ENCODE measurements at regions not wholly inside any gene's neighbourhood (a gene's known extent, or its start where the extent isn't known, plus 50 kb on each side); places are given as distances from the start of the nearest gene placed in this dataset.
"Not testable (repeated sequence)": the region's sequence is repeated elsewhere in the genome, so short reads cannot be mapped to it uniquely, and the experiment has no call there.

DNA sequence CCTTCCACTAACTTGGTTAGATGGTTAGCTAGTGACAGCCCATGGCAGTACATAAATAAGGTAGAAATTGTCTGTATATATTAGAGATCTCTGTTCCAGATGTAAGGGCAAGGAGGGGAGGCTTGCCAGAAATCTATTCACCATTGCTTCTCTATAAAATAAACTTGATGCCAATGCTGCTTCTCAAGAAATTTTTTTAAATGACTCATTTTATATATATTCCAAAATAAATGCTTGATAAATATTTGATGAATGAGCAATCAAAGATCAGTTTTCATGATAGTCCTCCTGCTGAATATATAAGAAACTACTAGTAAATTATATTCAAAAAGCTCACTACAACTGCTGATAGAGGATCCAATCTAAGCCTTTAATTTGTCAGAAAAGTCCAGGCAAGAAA, 710.6 kb upstream of the CCDC179 start:
- no peak for DNase-seq

DNA sequence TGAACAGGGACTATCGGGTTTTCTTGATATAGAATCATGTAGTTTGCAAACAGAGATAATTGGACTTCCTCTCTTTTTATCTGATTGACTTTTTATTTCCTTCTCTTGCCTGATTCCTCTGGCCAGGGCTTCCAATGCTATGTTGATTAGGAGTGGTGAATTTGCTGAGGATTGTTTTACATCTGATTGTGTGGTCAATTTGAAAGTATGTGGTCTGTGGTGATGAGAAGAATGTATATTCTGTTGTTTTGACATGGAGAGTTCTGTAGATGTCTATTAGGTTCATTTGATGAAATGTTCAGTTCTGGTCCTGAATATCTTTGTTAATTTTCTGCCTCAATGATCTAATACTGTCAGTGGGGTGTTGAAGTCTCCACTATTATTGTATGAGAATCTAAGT, 713.2 kb upstream of the CCDC179 start:
- DNase-seq = no peak

DNA sequence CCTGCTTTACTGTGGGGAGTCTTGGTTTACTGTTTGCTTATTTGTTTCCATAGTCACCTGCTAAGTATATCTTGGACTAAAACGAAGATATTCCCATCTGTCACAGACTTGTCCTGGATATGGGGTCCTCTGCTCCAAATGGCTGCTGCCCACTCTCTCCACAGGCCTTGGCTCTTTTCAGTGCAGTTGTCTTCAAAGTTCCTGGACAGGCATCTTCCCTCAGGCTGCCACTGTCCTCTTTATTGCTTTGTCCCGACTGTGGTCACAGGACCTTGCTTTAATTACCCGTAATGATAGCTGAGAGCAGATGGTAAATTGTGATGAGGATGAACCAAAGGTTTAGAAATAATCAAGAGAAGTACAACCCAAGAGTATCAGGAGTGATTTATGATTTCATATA, 713.9 kb upstream of the CCDC179 start:
- no peak for DNase-seq

DNA sequence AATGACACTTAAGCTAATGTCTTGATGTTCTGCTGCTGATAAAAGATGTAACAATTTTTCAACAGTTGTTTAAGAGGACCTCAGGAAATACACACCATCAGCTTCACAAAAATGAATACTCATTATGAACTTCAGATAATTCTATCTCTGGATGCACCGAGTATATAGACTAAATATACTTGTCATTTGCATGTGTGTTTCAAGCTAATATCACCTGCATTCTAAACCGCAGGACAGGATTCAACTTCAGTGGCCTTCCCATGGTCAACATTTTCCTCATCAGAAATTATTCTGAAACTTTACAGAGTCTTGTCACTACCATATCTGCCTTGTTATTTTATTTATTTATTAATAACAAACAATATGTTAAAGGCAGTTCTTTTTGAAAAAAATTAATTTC, 717.0 kb upstream of the CCDC179 start:
- no peak for DNase-seq

DNA sequence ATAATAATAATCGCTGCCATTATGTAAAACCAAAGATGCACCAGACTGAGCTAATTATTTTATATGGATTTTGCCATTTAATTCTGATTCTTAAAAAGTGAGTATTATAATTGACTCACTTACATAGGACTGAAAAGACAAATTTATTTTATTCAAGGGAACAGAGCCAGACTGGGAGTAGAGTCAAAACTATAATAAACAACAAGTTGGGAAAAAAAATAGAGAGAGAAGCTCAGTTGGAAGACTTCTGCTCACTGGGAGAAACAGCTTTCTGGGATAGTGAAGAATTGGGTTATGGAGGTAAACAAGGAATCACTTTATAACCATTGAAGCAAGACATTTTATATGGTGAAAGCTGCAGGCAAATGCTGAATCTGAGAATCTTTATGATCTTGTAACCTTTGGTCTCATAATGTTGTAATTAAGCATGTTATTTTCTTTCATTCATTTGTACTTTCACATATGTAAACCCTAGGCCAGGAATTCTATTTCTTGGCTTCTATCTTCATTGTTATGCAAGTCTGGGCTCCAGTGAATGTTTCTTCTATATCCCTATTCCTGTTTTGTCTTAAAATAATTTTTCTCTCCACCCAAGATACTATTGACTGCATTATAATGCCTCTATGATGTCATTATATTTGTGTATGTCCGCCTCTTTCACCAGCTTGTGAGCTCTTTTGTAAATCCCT, 725.3 kb upstream of the CCDC179 start:
- no peak for DNase-seq

DNA sequence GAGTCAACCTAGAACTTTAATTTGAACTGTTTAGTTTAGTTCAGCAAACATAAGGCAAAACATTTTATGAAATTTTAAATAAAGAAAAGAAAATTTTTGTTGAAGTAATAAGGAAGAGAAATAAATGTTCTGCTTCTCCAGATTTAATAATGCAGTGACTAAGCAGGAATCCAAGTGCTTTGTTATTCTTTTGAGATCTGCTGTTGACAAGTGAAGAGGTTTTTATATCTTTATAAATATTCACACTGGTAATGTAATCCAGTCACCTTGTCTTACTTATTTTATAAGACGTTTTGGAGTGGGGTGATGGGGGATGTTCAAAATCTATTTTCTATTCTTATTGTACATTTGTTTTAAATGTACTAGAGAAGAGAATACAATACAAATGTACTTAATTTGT, 725.9 kb upstream of the CCDC179 start:
- DNase-seq = no peak

DNA sequence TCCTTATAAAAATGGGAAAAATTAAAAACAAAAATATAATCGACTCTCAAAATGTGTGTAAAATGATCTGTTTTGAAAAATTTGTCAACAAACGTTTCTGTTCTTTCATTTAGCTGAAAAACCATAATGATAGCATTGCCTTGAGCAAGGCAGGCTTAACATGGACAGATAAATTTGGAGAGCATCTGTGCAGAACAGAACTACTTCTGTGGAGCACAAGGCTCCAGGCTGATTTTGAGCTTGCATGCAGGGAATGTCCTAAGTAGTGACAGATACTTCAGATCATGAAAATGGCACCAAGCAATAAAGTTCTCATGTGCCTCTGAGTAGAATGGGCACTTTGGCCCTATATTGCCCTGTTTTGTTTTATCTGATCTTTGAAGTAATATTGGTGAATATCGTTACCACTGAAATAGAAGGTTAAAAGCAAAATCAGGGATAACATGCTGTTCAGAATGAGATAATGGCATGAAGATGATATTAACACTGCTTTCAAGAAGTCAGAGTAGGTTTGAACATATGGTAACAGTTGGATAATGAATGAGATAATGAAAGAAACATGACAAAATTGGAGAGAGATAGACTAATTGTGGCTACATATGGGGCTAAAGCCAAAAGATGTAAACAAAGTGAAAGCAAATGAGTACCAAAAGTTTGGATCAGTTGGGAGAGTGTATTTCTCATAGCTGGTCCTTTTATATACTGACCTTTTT, 730.5 kb upstream of the CCDC179 start:
- no peak for DNase-seq

DNA sequence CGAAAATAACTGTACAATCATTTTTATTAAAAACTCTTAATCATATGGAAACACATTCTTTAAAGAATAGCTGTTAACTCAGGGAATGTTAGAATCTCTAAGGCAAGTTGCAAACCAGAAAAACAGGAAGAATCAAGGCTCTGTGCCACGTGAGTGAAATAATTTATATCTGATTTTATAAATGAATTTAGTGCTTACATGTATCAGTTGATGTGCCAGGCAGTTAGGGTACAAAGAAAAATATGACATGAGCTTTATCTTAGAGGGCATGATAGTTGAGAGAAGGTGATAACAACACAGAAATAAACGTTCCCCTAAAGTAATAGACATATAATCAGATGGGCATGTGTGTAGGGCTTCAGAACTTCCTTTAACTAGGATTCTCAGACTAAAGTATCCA, 734.5 kb upstream of the CCDC179 start:
- no peak for DNase-seq

DNA sequence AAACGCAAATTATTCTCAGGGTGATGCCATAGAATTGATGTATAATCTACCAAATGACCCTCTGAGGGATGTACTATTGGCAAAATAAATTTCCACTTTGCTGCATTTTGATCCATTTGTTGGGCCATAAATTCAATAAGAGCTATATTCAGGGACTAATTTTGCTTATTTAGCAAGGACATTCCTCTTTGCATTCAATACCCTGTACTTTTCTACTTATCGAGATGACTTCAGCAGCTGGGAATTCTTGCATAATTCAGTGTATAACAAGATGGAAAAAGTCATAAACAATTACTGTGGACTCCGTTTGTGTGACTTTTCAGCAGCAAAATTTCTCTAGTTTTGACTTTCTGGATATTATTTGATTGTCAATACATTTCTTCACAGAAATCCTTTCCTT, 744.7 kb upstream of the CCDC179 start:
- no peak for DNase-seq

DNA sequence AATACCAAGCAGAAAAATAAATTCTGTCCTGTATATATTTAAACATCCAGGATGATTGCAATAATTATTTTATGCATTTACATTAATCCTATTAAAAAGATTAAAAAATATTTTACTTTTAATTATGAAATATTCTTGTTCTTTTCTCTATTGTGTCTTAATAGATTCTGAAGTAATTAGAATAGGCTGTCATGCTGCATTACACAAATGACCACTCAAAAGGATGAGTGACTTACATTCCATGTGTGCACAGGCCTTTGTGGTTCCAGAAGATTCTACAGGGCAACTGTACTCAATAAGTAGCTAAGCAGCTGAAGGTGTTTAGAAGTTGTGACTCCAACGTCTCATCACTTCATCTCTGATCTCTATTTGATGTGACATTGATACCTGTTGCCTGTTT, 745.9 kb upstream of the CCDC179 start:
- DNase-seq = no peak

DNA sequence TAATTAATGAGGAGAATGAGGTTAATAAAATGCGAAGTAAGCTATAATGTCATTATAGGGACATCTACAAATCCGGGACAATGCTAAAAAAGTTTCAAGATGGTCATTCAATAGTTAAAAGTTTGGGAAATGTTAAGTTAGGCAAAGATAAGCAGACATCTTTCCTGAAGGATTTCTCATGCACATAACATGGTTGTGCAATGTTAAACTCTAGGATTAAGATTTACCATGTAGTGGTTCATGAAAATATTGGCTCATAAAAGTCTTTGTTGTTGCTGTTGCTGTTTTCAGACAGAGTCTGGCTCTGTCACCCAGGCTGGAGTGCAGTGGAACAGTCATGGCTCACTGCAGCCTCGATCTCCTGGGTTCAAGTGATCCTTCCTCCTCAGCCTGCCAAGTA, 751.5 kb upstream of the CCDC179 start:
- DNase-seq = no peak

DNA sequence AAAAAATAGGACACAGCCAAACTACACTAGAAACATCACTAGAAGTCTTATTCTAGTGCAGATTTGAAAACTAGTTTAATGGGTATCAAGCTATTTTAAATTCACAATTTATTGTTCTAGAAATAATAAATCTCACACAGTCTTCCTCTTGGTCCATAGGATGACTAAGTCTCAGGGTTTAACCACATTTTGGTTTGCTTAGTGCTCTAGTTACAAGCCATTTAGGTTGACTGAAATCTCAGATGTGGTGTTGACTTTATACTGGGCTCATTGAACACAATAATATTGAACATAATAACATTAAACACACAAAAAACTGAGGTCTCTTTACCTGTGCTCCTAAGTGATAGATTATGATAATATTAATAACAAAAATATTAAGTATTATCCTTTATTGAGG, 760.3 kb upstream of the CCDC179 start:
- DNase-seq = no peak

DNA sequence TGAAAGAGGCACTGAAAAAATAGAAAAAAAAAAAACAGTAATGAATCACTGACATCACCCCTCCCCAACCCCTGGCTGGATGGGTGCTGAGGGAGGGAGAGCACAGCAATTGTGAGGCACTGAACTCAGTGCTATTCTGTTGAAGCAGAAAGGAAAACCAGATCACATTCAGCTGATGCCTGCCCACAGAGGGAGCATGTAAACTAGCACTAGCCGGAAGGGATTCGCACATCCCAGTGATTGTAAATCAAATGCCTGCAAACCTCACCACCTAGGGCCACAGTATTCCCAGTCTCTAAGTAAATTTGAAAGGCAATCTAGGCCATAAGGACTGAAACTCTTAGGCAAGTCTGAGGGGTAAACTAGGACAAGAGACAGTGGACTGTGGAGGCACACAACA, 772.0 kb upstream of the CCDC179 start:
- no peak for DNase-seq

DNA sequence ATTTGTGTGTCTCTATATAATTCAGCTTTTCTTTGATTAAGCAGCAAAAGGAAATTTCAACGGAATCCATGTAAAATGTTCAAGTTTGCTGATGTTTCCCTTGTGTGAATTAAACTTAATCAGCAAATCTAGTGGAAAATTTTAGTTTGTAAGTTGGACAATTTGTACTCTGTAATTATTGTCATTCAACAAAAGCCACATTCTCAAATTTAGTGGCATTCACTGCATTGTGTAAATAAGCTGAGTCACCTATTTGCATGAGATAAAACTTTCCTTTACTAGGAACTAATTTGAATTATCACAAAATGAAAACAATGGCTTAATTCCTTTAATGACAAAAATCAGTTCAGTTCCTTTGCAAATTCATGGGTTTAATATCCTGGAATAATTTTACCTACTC, 784.2 kb upstream of the CCDC179 start:
- DNase-seq = no peak

DNA sequence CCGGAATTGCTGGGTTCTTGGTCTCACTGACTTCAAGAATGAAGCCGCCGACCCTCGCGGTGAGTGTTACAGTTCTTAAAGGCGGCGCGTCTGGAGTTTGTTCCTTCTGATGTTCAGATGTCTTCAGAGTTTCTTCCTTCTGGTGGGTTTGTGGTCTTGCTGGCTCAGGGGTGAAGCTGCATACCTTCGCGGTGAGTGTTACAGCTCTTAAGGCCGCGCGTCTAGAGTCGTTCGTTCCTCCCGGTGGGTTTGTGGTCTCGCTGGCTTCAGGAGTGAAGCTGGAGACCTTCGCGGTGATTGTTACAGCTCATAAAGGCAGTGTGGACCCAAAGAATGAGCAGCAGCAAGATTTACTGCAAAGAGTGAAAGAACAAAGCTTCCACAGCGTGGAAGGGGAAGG, 792.1 kb upstream of the CCDC179 start:
- DNase-seq = not testable (repeated sequence)

DNA sequence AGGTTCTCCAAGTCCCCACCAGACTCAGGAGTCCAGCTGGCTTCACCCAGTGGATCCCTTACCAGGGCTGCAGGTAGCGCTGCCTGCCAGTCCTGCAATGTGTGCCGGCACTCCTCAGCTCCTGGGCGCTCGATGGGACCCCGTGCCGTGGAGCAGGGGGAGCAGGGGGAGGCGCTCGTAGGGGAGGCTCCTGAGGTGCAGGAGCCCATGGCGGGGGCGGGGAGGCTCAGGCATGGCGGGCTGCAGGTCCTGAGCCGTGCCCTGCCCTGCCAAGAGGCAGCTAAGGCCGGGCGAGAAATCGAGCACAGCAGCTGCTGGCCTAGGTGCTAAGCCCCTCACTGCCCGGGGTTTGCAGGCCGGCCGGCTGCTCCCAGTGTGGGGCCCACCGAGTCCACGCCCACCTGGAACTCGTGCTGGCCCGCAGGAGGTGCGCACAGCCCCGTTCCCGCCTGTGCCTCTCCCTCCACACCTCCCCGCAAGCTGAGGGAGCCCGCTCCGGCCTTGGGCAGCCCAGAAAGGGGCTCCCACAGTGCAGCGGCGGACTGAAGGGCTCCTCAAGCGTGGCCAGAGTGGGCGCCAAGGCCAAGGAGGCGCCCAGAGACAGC, 792.9 kb upstream of the CCDC179 start:
- no peak for DNase-seq

DNA sequence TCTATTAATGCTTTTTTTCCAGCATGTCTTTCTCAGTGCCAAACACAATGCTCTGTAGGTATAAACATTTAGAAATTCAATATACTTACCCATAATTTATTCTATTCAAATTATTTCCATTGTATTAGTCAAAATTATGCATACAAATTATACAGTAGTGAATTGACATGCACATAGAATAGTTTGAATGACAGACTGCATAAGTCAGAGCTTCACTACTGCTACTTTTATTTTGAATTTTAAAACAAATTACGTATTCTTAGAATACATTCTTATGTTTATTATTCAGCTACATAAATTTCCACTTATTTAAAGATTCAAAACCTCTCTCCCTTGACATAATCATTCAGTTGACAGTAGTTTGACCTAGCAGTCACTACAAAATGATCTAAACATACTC, 808.0 kb upstream of the CCDC179 start:
- DNase-seq = peak in 1 of 2 experiments; percentile 10

DNA sequence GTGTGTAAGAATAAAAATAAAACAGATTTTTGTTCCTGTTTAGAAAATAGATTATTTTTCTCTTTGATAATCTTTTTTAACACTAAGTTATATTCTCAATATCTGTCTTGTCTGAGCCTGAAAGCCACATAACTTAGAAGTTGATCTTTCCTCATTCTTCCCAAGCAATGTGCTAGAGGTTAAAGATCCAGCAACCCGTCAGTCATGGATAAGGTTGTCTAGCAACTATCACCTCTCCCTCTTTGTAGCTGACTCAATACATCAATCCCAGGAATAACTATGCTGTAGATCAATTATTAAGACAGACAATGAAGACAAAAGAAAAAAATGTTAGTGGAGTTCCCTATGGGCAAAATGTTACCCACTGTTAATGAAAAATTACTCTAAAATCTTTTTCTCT, 813.1 kb upstream of the CCDC179 start:
- no peak for DNase-seq

DNA sequence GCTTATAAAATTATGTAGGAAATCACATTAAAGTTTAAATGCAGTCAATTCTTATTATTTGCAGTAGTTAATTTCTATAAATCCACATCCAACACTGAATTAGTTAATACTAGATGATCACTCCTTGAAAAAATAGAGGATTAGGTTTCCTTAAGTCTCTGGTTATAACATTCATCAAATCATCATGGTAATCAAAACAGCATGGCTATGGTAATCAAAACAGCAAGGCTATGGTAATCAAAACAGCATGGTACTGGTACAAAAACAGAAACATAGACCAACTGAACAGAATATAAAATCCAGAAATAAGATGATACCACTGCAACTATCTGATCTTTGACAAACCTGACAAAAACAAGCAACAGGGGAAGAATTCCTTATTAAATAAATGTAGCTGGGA, 814.6 kb upstream of the CCDC179 start:
- no peak for DNase-seq

DNA sequence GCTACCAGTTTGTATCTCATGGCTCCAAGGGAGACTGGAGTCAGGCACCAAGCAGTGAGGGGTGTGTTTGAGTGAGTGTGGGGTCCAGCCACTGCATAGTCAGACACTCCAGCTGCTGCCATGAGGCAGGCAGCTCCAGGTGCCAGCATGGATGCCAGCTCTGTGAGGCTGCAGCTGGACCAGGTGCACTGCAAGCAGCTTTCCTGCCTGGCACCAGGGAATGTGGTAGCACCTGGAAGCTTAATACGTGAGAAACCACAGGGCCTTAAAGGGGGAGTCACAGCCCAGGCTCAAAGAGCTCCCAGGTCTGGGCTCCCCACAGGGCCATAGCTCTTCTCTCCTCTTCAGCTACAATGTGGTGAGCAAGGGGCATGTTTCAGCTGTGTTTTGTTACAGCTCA, 817.8 kb upstream of the LUZP2 start:
- DNase-seq = no peak

DNA sequence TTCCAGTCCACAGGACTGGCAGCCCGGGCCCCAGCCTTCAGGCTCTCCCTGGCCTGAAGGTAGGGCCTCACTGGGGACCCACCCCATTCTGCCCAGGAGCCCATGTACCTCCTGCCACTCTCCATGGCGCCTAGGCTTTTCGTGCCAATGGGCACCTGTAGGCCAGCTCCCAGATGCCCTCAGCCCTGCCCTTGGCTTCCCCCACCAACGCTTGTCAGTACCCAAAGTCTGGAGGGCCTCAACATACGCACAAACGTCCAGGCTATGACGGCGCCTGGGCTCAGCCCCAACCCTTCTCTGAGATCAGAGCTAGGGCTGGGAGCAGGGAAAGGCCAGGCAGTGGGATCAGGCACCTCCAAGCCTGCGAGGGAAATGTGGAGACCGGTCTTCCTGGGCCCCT, 816.9 kb upstream of the LUZP2 start:
- DNase-seq = no peak

DNA sequence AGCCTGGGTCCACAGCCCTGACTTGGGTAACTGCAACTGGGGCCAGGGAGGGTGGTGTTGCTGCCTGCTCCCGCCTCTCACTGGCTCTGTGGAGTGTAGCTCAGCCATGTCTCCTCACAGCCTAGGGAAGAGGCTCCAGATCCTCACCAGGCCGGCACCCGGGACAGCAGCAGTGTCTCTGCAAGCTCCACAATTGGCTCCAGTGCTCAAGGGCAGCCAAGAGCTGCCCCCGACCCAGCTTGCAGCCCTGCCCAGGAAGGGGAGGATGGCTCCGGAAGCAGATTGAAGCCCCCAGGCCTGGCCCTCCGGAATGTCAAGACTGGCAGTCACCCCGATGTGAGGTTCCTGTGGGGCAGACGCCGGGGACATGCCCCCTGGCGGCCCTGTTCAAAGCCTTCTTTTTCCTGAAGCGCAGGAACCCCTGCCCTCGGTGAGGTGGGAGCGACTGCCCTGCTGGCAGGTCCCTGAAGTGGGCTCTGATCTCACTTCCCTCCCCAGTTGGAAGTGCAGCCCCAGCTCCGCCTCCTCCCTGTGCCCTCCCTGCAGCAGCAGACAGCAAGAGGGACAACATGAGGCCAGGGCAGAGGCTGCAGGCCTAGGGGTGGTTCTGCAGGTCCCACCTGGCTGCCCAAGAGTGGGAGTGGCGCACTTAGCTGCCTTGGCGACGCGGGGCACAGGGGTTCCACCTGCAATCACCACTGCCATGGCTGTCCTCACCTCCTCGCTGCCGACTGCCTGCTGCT, 816.2 kb upstream of the LUZP2 start:
- peak in 1 of 2 experiments; percentile 40 for DNase-seq

DNA sequence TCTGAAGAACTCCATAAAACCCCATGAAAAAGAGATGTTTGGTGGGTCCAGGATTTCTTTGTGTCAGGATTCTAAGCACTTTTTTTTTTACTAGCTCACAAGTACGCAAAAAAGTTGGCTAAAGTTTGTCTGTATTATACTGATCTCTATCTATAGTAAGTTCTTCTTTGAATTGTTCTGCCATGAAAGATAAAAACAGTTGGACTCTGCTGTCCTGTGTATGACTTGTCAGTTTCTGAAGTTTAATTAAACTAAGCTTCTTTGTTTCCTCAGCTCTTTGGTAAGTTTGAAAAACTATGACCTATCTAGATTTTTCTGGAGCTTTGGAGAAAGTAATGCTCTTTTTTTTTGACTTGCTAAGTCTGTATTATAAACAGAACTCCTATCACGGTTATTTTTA, 812.2 kb upstream of the LUZP2 start:
- no peak for DNase-seq

DNA sequence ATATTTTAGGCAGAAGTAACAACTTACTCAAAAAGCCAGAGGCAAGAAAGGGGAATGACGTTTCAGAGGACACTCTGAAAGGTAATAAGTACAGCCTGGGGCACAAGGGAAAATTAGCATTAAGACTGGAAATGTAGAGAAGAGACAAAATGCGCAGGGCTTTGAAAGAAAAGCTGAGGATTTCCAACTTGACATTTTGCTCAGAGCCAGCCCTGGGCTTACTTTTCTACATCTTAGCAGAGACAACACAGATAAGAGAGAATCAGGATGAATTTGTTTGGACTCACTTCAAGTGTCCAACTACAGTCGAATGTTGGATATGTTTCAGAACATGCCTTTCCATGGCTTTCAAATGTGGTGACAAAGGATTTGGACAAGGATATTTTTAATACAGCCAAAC, 808.9 kb upstream of the LUZP2 start:
- no peak for DNase-seq

All from NCI-H526 (cell line).